Loucy (cell line): ENCODE measurements at regions not wholly inside any gene's neighbourhood (a gene's known extent, or its start where the extent isn't known, plus 50 kb on each side); places are given as distances from the start of the nearest gene placed in this dataset.

Source experiments
- H2AFZ ChIP-seq: fragments of 200-600 bp; sonication (generic); 2 replicates; pipeline ENCODE4 v1.6.0; 2016; ENCODE audit warnings: antibody characterized with exemption, mild to moderate bottlenecking, low read length, moderate library complexity
- H3F3A ChIP-seq: fragments of 200-600 bp; 2 replicates; pipeline ENCODE4 v1.6.0; 2016; ENCODE audit warnings: antibody characterized with exemption, low read depth, mild to moderate bottlenecking
- H3K27me3 ChIP-seq: fragments of 200-600 bp; sonication (generic); 2 replicates; pipeline ENCODE4 v1.6.1; 2014; ENCODE audit warnings: low read length, mild to moderate bottlenecking; ENCODE audit not compliant: insufficient read depth, poor library complexity, severe bottlenecking
- H3K36me3 ChIP-seq: fragments of 200-600 bp; sonication (generic); 2 replicates; pipeline ENCODE4 v1.6.1; 2016; ENCODE audit warnings: low read length; ENCODE audit not compliant: insufficient read depth
- H3K4me1 ChIP-seq: fragments of 200-600 bp; sonication (generic); 2 replicates; pipeline ENCODE4 v1.5.1; 2014; ENCODE audit warnings: low read length, mild to moderate bottlenecking; ENCODE audit not compliant: insufficient read depth, poor library complexity, severe bottlenecking
- H3K4me2 ChIP-seq: fragments of 200-600 bp; sonication (generic); 2 replicates; pipeline ENCODE4 v1.6.0; 2014; ENCODE audit warnings: antibody characterized with exemption, low read length, low read depth, mild to moderate bottlenecking; ENCODE audit not compliant: poor library complexity, severe bottlenecking
- H3K4me3 ChIP-seq: fragments of 200-600 bp; sonication (generic); 2 replicates; pipeline ENCODE4 v1.5.1; 2014; ENCODE audit warnings: low read length, mild to moderate bottlenecking, mixed read lengths; ENCODE audit not compliant: poor library complexity, severe bottlenecking
- H3K79me2 ChIP-seq: fragments of 200-600 bp; sonication (generic); 2 replicates; pipeline ENCODE4 v1.6.1; 2014; ENCODE audit warnings: low read length; ENCODE audit not compliant: insufficient read depth
- H3K9ac ChIP-seq: fragments of 200-600 bp; sonication (generic); 2 replicates; pipeline ENCODE4 v1.6.0; 2014; ENCODE audit warnings: mild to moderate bottlenecking, low read depth, low read length, moderate library complexity; ENCODE audit not compliant: poor library complexity, severe bottlenecking
- H3K9me2 ChIP-seq: fragments of 200-600 bp; sonication (generic); replicated peaks from 2 replicates; pipeline ENCODE4 v1.6.1; 2016; ENCODE audit warnings: low read depth, low read length, mixed read lengths
- H3K9me3 ChIP-seq: fragments of 200-600 bp; sonication (generic); 2 replicates; pipeline ENCODE4 v1.6.1; 2014; ENCODE audit warnings: mild to moderate bottlenecking, antibody characterized with exemption, low read length, low read depth; ENCODE audit not compliant: insufficient read depth
- H4K20me1 ChIP-seq: fragments of 200-600 bp; sonication (generic); 2 replicates; pipeline ENCODE4 v1.6.0; 2014; ENCODE audit warnings: antibody characterized with exemption, low read length, mild to moderate bottlenecking; ENCODE audit not compliant: insufficient read depth, poor library complexity, severe bottlenecking
- CTCF ChIP-seq: fragments of 200-600 bp; sonication (generic); conservative IDR thresholded peaks from 2 replicates; pipeline ENCODE4 v1.5.1; 2014; ENCODE audit warnings: mild to moderate bottlenecking, antibody characterized with exemption, low read length
- EZH2phosphoT487 ChIP-seq: fragments of 200-600 bp; IDR thresholded peaks from 2 replicates; pipeline ENCODE4 v1.6.1; 2018; ENCODE audit warnings: antibody characterized with exemption, mild to moderate bottlenecking, moderate library complexity, borderline replicate concordance

GRCh38 chr5:156153602-156154001 is 173.4 kb upstream of the SGCD start:
- Histone ChIP-seq H3K79me2 (no peaks in the 10 kb centered on the region), H4K20me1 (no peaks in the 10 kb centered on the region), H3K4me2 (no peak overlapping the region), H2AFZ (no peak overlapping the region), H3K36me3 (no peaks in the 10 kb centered on the region), H3K9me2 (no peaks in the 10 kb centered on the region), H3K9me3 (no peaks in the 10 kb centered on the region), H3K4me1 (no peaks in the 10 kb centered on the region), H3F3A (no peaks in the 10 kb centered on the region), H3K4me3 (no peak overlapping the region), H3K9ac (no peak overlapping the region), H3K27me3 (no peaks in the 10 kb centered on the region)
- TF ChIP-seq EZH2phosphoT487 (no peak), CTCF (no peak)

- Histone ChIP-seq H3K27me3 (no peaks in the 10 kb centered on the region), H3K4me2 (no peak overlapping the region), H3K9me2 (no peaks in the 10 kb centered on the region), H3K9ac (no peak overlapping the region), H3K36me3 (no peaks in the 10 kb centered on the region), H2AFZ (no peak overlapping the region), H4K20me1 (no peaks in the 10 kb centered on the region), H3K79me2 (no peaks in the 10 kb centered on the region), H3F3A (no peaks in the 10 kb centered on the region), H3K9me3 (no peaks in the 10 kb centered on the region), H3K4me3 (no peak overlapping the region), H3K4me1 (no peaks in the 10 kb centered on the region)
- TF ChIP-seq CTCF: no peak
- TF ChIP-seq EZH2phosphoT487: no peak
These were observed 172.2 kb upstream of the SGCD start for GRCh38 chr5:156154757-156155156.

- Histone ChIP-seq H4K20me1 (no peaks in the 10 kb centered on the region), H3K4me2 (no peak overlapping the region), H3K9me2 (no peaks in the 10 kb centered on the region), H3F3A (no peaks in the 10 kb centered on the region), H3K36me3 (no peaks in the 10 kb centered on the region), H2AFZ (no peak overlapping the region), H3K4me1 (no peaks in the 10 kb centered on the region), H3K9ac (no peak overlapping the region), H3K79me2 (no peaks in the 10 kb centered on the region), H3K4me3 (no peak overlapping the region), H3K27me3 (no peaks in the 10 kb centered on the region), H3K9me3 (no peaks in the 10 kb centered on the region)
- TF ChIP-seq CTCF: no peak
- TF ChIP-seq EZH2phosphoT487: no peak
These were observed 171.4 kb upstream of the SGCD start for GRCh38 chr5:156155598-156155997.
